ENCODE measurements at regions not wholly inside any gene's neighbourhood (a gene's known extent, or its start where the extent isn't known, plus 50 kb on each side); places are given as distances from the start of the nearest gene placed in this dataset.

DNA sequence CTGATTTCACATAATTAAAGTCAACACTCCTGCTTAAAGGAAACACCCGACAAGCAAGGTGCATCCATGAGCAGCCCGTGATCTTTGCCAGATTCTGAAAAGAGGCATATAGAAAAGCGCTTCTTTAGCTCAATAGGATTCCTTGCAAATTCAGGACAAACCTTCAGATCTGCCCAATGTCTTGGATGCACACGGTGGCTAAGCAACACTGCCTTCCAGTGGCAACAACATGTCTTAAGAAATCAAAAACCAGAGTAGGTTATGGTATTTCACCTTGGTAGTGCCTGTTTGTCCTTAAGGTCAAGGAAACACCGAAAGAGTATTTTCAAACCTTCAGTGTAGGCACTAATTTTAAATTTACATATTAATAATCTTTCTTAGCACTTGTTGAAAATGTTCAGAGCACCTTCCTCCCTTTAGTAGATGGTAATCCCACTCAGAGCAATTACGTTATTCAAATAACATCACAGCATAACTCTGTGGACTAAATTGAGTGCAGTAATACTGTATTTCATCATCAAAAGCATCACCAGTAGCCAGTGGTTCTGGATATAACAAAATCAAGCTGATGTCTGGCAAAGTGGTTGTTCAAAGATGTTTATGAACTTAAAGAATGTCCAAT is 58.0 kb upstream of the CDKN3 start:
- in situ Hi-C loops (cut with HindIII; ENCODE audit: low sequenced_read_pairs) = loop anchor here (10.0 kb wide), 1 partner anchor 374 kb away; no protein-coding TSS in a partner anchor

GRCh38 chr14:54339771-54340170 is 57.0 kb upstream of the CDKN3 start:
- in situ Hi-C loops (cut with HindIII; ENCODE audit: low sequenced_read_pairs) = loop anchor here (10.0 kb wide), 1 partner anchor 375 kb away; no protein-coding TSS in a partner anchor

DNA sequence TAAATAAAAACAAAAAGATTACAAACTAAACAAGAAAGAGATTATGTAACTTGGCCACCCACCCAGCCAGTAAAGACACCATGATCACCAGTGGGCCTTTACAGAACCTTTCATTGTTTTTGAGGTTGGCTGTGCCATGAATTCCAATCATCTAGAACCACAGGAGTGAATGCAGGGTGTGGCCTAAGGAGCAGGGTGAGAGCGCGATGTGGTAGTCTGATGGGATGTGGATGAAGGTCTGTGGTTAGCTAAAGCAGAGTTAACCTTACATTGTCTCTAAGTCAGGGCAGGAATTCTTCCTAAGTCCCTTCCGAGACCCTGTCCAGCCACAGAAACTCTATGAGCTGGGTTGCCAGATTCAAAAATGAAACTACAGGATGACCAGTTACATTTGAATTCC is 54.0 kb upstream of the CDKN3 start:
- in situ Hi-C loops (cut with HindIII; ENCODE audit: low sequenced_read_pairs) = no loop called here

- in situ Hi-C loops (cut with HindIII; ENCODE audit: low sequenced_read_pairs) = no loop called here
These were observed 53.3 kb upstream of the CDKN3 start for GRCh38 chr14:54343272-54344121.

GRCh38 chr14:54344445-54344844 is 52.4 kb upstream of the CDKN3 start:
- in situ Hi-C loops (cut with HindIII; ENCODE audit: low sequenced_read_pairs) = no loop called here

GRCh38 chr14:54346257-54346656 is 50.5 kb upstream of the CDKN3 start:
- in situ Hi-C loops (cut with HindIII; ENCODE audit: low sequenced_read_pairs) = no loop called here

All from DLD1 (cell line).